PC-9 (cell line): ENCODE measurements at regions not wholly inside any gene's neighbourhood (a gene's known extent, or its start where the extent isn't known, plus 50 kb on each side); places are given as distances from the start of the nearest gene placed in this dataset.

ENCODE experiments used
- BruUV-seq: library from RNA; stranded (reverse); fragments of 400-500 nt; replicated peaks from 2 replicates; lab custom pipeline; 2021; lab: Mats Ljungman, UMichigan
- CTCF ChIA-PET: fragments of 300-600 bp; sonication (Branson Sonifier 250); formaldehyde crosslinking; loops from one replicate; lab custom pipeline; 2022; ENCODE audit warnings: antibody characterized with exemption; lab: Charles Lee
- POLR2A ChIA-PET: fragments of 300-600 bp; sonication (Branson Sonifier 250); formaldehyde crosslinking; loops from one replicate; lab custom pipeline; 2022; ENCODE audit warnings: antibody characterized with exemption; ENCODE audit not compliant: unreplicated experiment; lab: Charles Lee
- DNase-seq, 2 experiments: peaks; one replicate each; pipeline versions ENCODE4 v3.0.0 to v3.0.0-alpha.2; 2015 to 2022; ENCODE audit warnings: mixed read lengths in 1 of 2
- H2AFZ ChIP-seq: fragments of 200-600 bp; sonication (generic); 2 replicates; pipeline ENCODE4 v1.8.1; 2017; ENCODE audit warnings: antibody characterized with exemption
- H3F3A ChIP-seq: fragments of 200-600 bp; sonication (generic); 2 replicates; pipeline ENCODE4 v1.8.1; 2017; ENCODE audit warnings: antibody characterized with exemption, mild to moderate bottlenecking, low read depth; ENCODE audit not compliant: insufficient read depth
- H3K27ac ChIP-seq: fragments of 200-600 bp; sonication (generic); 2 replicates; pipeline ENCODE4 v1.6.1; 2016; ENCODE audit warnings: mixed run types
- H3K27me3 ChIP-seq: fragments of 200-600 bp; sonication (generic); 2 replicates; pipeline ENCODE4 v1.6.1; 2016; ENCODE audit warnings: low read depth, mixed run types; ENCODE audit not compliant: insufficient read depth
- H3K36me3 ChIP-seq: fragments of 200-600 bp; sonication (generic); 2 replicates; pipeline ENCODE4 v1.6.1; 2016; ENCODE audit warnings: low read depth, mixed run types
- H3K4me1 ChIP-seq: fragments of 200-600 bp; sonication (generic); replicated peaks from 2 replicates; pipeline ENCODE4 v1.6.1; 2016; ENCODE audit warnings: mixed run types; ENCODE audit not compliant: insufficient read depth
- H3K4me2 ChIP-seq: fragments of 200-600 bp; sonication (generic); 2 replicates; pipeline ENCODE4 v1.6.1; 2017; ENCODE audit warnings: mixed run types
- H3K4me3 ChIP-seq: fragments of 200-600 bp; sonication (generic); 2 replicates; pipeline ENCODE4 v1.6.1; 2016; ENCODE audit warnings: mixed run types
- H3K79me2 ChIP-seq: fragments of 200-600 bp; sonication (generic); 2 replicates; pipeline ENCODE4 v1.6.1; 2017; ENCODE audit warnings: low read depth, mixed run types
- H3K9me2 ChIP-seq: fragments of 200-600 bp; sonication (generic); 2 replicates; pipeline ENCODE4 v1.8.1; 2017; ENCODE audit warnings: mild to moderate bottlenecking; ENCODE audit not compliant: insufficient read depth
- H3K9me3 ChIP-seq: fragments of 200-600 bp; sonication (generic); 2 replicates; pipeline ENCODE4 v1.8.1; 2016; ENCODE audit warnings: low read depth; ENCODE audit not compliant: insufficient read depth
- H4K20me1 ChIP-seq: fragments of 200-600 bp; sonication (generic); 2 replicates; pipeline ENCODE4 v1.8.1; 2017; ENCODE audit not compliant: insufficient read depth
- EZH2 ChIP-seq: fragments of 200-600 bp; sonication (generic); IDR thresholded peaks from 2 replicates; pipeline ENCODE4 v1.8.0; 2017; ENCODE audit warnings: antibody characterized with exemption, low read depth
- intact Hi-C: fragments of 100-400 bp; cut with micrococcal nuclease; formaldehyde crosslinking; loops from one replicate; pipeline ENCODE4 v1.10.0; 2022; ENCODE audit not compliant: unreplicated experiment
- TF ChIP-seq, protein P1 (sequence below): fragments of 200-600 bp; sonication (generic); conservative IDR thresholded peaks from 2 replicates; pipeline ENCODE4 v1.6.1; 2017; ENCODE audit warnings: mixed run types, antibody characterized with exemption, mild to moderate bottlenecking, moderate library complexity

DNA sequence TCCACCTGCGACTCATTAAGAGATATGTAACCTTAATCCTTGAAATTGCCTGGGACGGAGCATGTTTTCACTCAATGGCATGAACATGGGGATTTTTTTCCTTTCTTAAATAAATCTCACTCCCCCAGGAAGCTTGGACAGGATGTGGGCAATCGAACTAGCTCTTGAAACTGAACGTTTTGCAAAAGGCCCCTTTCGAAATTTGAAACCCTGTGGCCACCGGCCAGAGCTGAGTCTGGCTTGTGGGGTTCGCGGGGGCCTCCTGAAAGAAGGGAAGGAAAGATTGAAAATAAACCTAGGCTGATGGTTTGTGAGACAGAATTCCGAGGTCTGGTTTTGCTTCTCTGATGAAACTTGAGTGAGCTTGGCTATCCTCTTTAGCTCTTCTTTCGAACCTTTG, 101.4 kb upstream of the RTL1 start:
- H3K4me2 ChIP-seq, result no peak overlapping the region
- H4K20me1 ChIP-seq, result no peaks in the 10 kb centered on the region
- H3K4me1 ChIP-seq, result no peaks in the 10 kb centered on the region
- no peak overlapping the region for H3K4me3 ChIP-seq
- TF ChIP-seq, protein P1, sequence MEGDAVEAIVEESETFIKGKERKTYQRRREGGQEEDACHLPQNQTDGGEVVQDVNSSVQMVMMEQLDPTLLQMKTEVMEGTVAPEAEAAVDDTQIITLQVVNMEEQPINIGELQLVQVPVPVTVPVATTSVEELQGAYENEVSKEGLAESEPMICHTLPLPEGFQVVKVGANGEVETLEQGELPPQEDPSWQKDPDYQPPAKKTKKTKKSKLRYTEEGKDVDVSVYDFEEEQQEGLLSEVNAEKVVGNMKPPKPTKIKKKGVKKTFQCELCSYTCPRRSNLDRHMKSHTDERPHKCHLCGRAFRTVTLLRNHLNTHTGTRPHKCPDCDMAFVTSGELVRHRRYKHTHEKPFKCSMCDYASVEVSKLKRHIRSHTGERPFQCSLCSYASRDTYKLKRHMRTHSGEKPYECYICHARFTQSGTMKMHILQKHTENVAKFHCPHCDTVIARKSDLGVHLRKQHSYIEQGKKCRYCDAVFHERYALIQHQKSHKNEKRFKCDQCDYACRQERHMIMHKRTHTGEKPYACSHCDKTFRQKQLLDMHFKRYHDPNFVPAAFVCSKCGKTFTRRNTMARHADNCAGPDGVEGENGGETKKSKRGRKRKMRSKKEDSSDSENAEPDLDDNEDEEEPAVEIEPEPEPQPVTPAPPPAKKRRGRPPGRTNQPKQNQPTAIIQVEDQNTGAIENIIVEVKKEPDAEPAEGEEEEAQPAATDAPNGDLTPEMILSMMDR, result no peak
- no peak for TF ChIP-seq EZH2
- DNase-seq, result no peak
- no peaks in the 10 kb centered on the region for H3F3A ChIP-seq
- no peaks in the 10 kb centered on the region for H3K9me3 ChIP-seq
- no peak overlapping the region for H3K27ac ChIP-seq
- BruUV-seq, result no TSS peak
- H3K79me2 ChIP-seq, result no peaks in the 10 kb centered on the region
- intact Hi-C loops, result no loop called here
- H3K9me2 ChIP-seq, result no peaks in the 10 kb centered on the region
- POLR2A ChIA-PET, result no interaction called here
- H2AFZ ChIP-seq, result no peak overlapping the region
- H3K36me3 ChIP-seq, result no peaks in the 10 kb centered on the region
- peaks cover 63% of the 10 kb centered on the region for H3K27me3 ChIP-seq
- CTCF ChIA-PET, result no interaction called here

DNA sequence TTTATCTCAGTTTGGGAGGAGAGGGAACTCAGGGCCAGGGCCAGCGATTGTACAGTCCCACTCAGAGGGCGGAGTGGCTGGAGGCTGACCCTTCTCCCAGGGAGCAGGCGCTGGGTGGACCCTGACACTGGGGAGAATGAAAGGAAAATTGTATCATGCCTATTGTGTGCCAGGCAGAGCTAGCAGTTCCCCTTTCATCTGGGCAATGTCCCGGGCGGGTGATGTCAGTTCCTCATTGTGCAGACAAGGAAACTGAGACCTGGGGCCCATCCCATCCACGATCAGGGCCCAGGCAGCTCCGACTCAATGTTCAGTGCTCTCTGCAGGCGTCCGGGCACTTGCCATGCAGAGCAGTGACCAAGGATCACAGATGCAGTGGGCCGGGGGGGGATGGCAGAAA, 101.9 kb upstream of the RTL1 start:
- Histone ChIP-seq H3K27ac (no peak overlapping the region), H3K9me3 (no peaks in the 10 kb centered on the region), H3K27me3 (peaks cover 65% of the 10 kb centered on the region), H3K9me2 (no peaks in the 10 kb centered on the region), H4K20me1 (no peaks in the 10 kb centered on the region), H3F3A (no peaks in the 10 kb centered on the region), H3K36me3 (no peaks in the 10 kb centered on the region), H3K4me3 (no peak overlapping the region), H3K79me2 (no peaks in the 10 kb centered on the region), H3K4me1 (no peaks in the 10 kb centered on the region), H3K4me2 (no peak overlapping the region), H2AFZ (no peak overlapping the region)
- CTCF ChIA-PET, result no interaction called here
- POLR2A ChIA-PET, result no interaction called here
- no TSS peak for BruUV-seq
- intact Hi-C loops, result no loop called here
- no peak for DNase-seq
- TF ChIP-seq, protein P1, result no peak
- TF ChIP-seq EZH2, result no peak

DNA sequence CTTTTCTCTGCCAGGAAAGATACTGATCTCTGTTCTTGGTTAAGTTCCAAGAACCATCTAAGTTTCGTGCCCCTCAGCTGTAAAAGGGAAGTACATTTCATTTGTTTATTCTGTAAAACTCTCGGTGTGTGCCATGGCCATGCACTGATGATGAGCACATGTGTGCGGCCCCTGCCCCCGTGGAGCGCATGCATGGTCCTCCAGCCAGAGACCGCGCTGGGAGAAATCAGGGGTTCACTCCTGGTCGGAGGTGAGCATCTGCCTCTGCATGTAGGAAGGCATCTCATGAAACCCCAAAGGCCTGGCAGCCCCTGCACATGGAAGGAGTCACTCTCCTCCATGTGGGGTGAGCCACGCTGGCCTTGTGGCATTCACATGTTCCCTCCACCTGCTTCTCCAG, 102.5 kb upstream of the RTL1 start:
- Histone ChIP-seq H2AFZ (no peak overlapping the region), H4K20me1 (no peaks in the 10 kb centered on the region), H3K27ac (no peak overlapping the region), H3K9me3 (no peaks in the 10 kb centered on the region), H3K4me3 (no peak overlapping the region), H3K36me3 (no peaks in the 10 kb centered on the region), H3K79me2 (no peaks in the 10 kb centered on the region), H3K9me2 (no peaks in the 10 kb centered on the region), H3F3A (no peaks in the 10 kb centered on the region), H3K27me3 (peaks cover 70% of the 10 kb centered on the region), H3K4me2 (no peak overlapping the region), H3K4me1 (no peaks in the 10 kb centered on the region)
- intact Hi-C loops, result no loop called here
- BruUV-seq, result no TSS peak
- no peak for DNase-seq
- TF ChIP-seq EZH2, result no peak
- TF ChIP-seq, protein P1, result no peak
- CTCF ChIA-PET, result no interaction called here
- POLR2A ChIA-PET, result no interaction called here
